Stomach smooth muscle (tissue), 2 donors: ENCODE measurements at regions not wholly inside any gene's neighbourhood (a gene's known extent, or its start where the extent isn't known, plus 50 kb on each side); places are given as distances from the start of the nearest gene placed in this dataset.

ENCODE experiments used
- H3K27ac ChIP-seq: one replicate; pipeline ENCODE4 v1.7.0; 2013; ENCODE audit warnings: mild to moderate bottlenecking, low read length, inconsistent platforms
- H3K27me3 ChIP-seq, 2 donors: one replicate each; pipeline ENCODE4 v1.7.0; 2013; ENCODE audit warnings: low read length in 2 of 2; ENCODE audit not compliant: insufficient read depth in 2 of 2, control insufficient read depth in 1 of 2
- H3K36me3 ChIP-seq, 2 donors: one replicate each; pipeline ENCODE4 v1.7.0; 2013; ENCODE audit warnings: low read length in 2 of 2; ENCODE audit not compliant: control insufficient read depth in 2 of 2, insufficient read depth in 2 of 2
- H3K4me1 ChIP-seq: one replicate; pipeline ENCODE4 v1.7.0; 2013; ENCODE audit warnings: low read length; ENCODE audit not compliant: control insufficient read depth, insufficient read depth
- H3K4me3 ChIP-seq, 2 donors: one replicate each; pipeline ENCODE4 v1.7.0; 2013; ENCODE audit warnings: low read length in 2 of 2
- H3K9ac ChIP-seq, 2 donors: one replicate each; pipeline ENCODE4 v1.7.0; 2013; ENCODE audit warnings: low read length in 2 of 2, mild to moderate bottlenecking in 1 of 2
- H3K9me3 ChIP-seq, 2 donors: one replicate each; pipeline ENCODE4 v1.7.0; 2013; ENCODE audit warnings: low read length in 2 of 2; ENCODE audit not compliant: control insufficient read depth in 2 of 2
- donor health status: healthy.
- donor health status: Pancreatic carcinoma.

GRCh38 chr9:115628426-115628825 is 510.5 kb upstream of the TNC start:
- Histone ChIP-seq H3K9me3 (no peaks in the 10 kb centered on the region), H3K36me3 (no peaks in the 10 kb centered on the region), H3K27me3 (no peaks in the 10 kb centered on the region), H3K4me1 (peaks cover 4% of the 10 kb centered on the region), H3K9ac (no peak overlapping the region), H3K27ac (no peak overlapping the region), H3K4me3 (no peak overlapping the region)

- no peaks in the 10 kb centered on the region for H3K27me3 ChIP-seq
- H3K9ac ChIP-seq, result no peak overlapping the region
- H3K4me3 ChIP-seq, result no peak overlapping the region
- H3K36me3 ChIP-seq, result no peaks in the 10 kb centered on the region
- H3K9me3 ChIP-seq, result no peaks in the 10 kb centered on the region
- no peak overlapping the region for H3K27ac ChIP-seq
- peaks cover 4% of the 10 kb centered on the region for H3K4me1 ChIP-seq
These were observed 512.2 kb upstream of the TNC start for GRCh38 chr9:115629879-115630840.

GRCh38 chr9:115632391-115632790 is 514.4 kb upstream of the TNC start:
- Histone ChIP-seq H3K4me3 (no peak overlapping the region), H3K9ac (no peak overlapping the region), H3K4me1 (peaks cover 4% of the 10 kb centered on the region), H3K9me3 (no peaks in the 10 kb centered on the region), H3K27me3 (no peaks in the 10 kb centered on the region), H3K36me3 (no peaks in the 10 kb centered on the region), H3K27ac (no peak overlapping the region)

GRCh38 chr9:115633104-115633503 is 515.1 kb upstream of the TNC start:
- Histone ChIP-seq H3K9me3 (no peaks in the 10 kb centered on the region), H3K36me3 (no peaks in the 10 kb centered on the region), H3K27me3 (no peaks in the 10 kb centered on the region), H3K4me1 (peaks cover 4% of the 10 kb centered on the region), H3K9ac (no peak overlapping the region), H3K27ac (no peak overlapping the region), H3K4me3 (no peak overlapping the region)

- H3K4me1 ChIP-seq, result peaks cover 4% of the 10 kb centered on the region
- no peak overlapping the region for H3K27ac ChIP-seq
- H3K9ac ChIP-seq, result no peak overlapping the region
- no peak overlapping the region for H3K4me3 ChIP-seq
- H3K36me3 ChIP-seq, result no peaks in the 10 kb centered on the region
- no peaks in the 10 kb centered on the region for H3K9me3 ChIP-seq
- no peaks in the 10 kb centered on the region for H3K27me3 ChIP-seq
These were observed 517.8 kb upstream of the PAPPA start for GRCh38 chr9:115635680-115636383.

- Histone ChIP-seq H3K4me1 (peaks cover 4% of the 10 kb centered on the region), H3K36me3 (no peaks in the 10 kb centered on the region), H3K27me3 (no peaks in the 10 kb centered on the region), H3K9me3 (no peaks in the 10 kb centered on the region), H3K4me3 (no peak overlapping the region), H3K27ac (no peak overlapping the region), H3K9ac (no peak overlapping the region)
These were observed 517.0 kb upstream of the PAPPA start for GRCh38 chr9:115636596-115636995.

GRCh38 chr9:115637661-115638060 is 515.9 kb upstream of the PAPPA start:
- Histone ChIP-seq H3K4me3 (no peak overlapping the region), H3K4me1 (peaks cover 4% of the 10 kb centered on the region), H3K9ac (no peak overlapping the region), H3K9me3 (no peaks in the 10 kb centered on the region), H3K36me3 (no peaks in the 10 kb centered on the region), H3K27ac (no peak overlapping the region), H3K27me3 (no peaks in the 10 kb centered on the region)

GRCh38 chr9:115640887-115641286 is 512.7 kb upstream of the PAPPA start:
- Histone ChIP-seq H3K36me3 (no peaks in the 10 kb centered on the region), H3K4me1 (no peaks in the 10 kb centered on the region), H3K27ac (no peak overlapping the region), H3K27me3 (no peaks in the 10 kb centered on the region), H3K9ac (no peak overlapping the region), H3K4me3 (no peak overlapping the region), H3K9me3 (no peaks in the 10 kb centered on the region)

- Histone ChIP-seq H3K4me3 (no peak overlapping the region), H3K27me3 (no peaks in the 10 kb centered on the region), H3K9me3 (no peaks in the 10 kb centered on the region), H3K9ac (no peak overlapping the region), H3K36me3 (no peaks in the 10 kb centered on the region), H3K4me1 (no peaks in the 10 kb centered on the region), H3K27ac (no peak overlapping the region)
These were observed 511.3 kb upstream of the PAPPA start for GRCh38 chr9:115642285-115642684.

GRCh38 chr9:115643948-115644727 is 509.5 kb upstream of the PAPPA start:
- Histone ChIP-seq H3K9me3 (no peaks in the 10 kb centered on the region), H3K4me1 (no peaks in the 10 kb centered on the region), H3K4me3 (no peak overlapping the region), H3K36me3 (no peaks in the 10 kb centered on the region), H3K27ac (no peak overlapping the region), H3K27me3 (no peaks in the 10 kb centered on the region), H3K9ac (no peak overlapping the region)
